GM12878 (cell line): ENCODE measurements at regions not wholly inside any gene's neighbourhood (a gene's known extent, or its start where the extent isn't known, plus 50 kb on each side); places are given as distances from the start of the nearest gene placed in this dataset.

ENCODE experiments used
- ATAC-seq: fragments of 200-7000 bp; cut with Tn5 transposase; 3 replicates; pipeline ENCODE4 v1.9.1; 2020; ENCODE audit warnings: mild to moderate bottlenecking, moderate library complexity
- BruUV-seq: library from RNA; stranded (reverse); fragments of 400-500 nt; replicated peaks from 2 replicates; lab custom pipeline; 2021; lab: Mats Ljungman, UMichigan
- CTCF ChIA-PET: fragments of 300-600 bp; sonication (Branson Sonifier 250); formaldehyde crosslinking; extraction: SDS; loops from one replicate; lab custom pipeline; 2021; ENCODE audit warnings: inconsistent platforms; lab: Yijun Ruan, JAX
- POLR2A ChIA-PET: fragments of 350-600 bp; formaldehyde crosslinking; extraction: SDS; loops from one replicate; lab custom pipeline; 2021; ENCODE audit warnings: inconsistent platforms; lab: Charles Lee
- RAD21 ChIA-PET: fragments of 300-600 bp; sonication (Branson Sonifier 250); formaldehyde crosslinking; loops from one replicate; lab custom pipeline; 2023; ENCODE audit warnings: antibody characterized with exemption; ENCODE audit not compliant: unreplicated experiment; lab: Charles Lee
- SMC1A ChIA-PET: fragments of 300-600 bp; sonication (Branson Sonifier 250); formaldehyde crosslinking; loops from one replicate; lab custom pipeline; 2023; ENCODE audit not compliant: unreplicated experiment, uncharacterized antibody; lab: Charles Lee
- DNase-seq: peaks from one replicate; pipeline ENCODE4 v3.0.0-alpha.2; 2011; ENCODE audit warnings: low read depth, low spot score
- FAIRE-seq: peaks from 3 replicates; lab custom pipeline; 2011; peaks lifted over from hg19 to GRCh38; lab: Jason Lieb, UNC
- H2AFZ ChIP-seq: 2 replicates; pipeline ENCODE4 v1.6.0; 2011; ENCODE audit warnings: low read depth, low read length, control low read depth; ENCODE audit not compliant: control insufficient read depth
- H3K27ac ChIP-seq: 2 replicates; pipeline ENCODE4 v1.5.1; 2011; ENCODE audit warnings: control low read depth; ENCODE audit not compliant: control insufficient read depth, insufficient read depth
- H3K27me3 ChIP-seq, 2 experiments: replicated peaks in 1 of 2; 2 replicates each; pipeline versions ENCODE4 v1.6.0 to v1.6.1; 2011; ENCODE audit warnings: low read length in 1 of 2; ENCODE audit not compliant: control insufficient read depth in 2 of 2, insufficient read depth in 2 of 2
- H3K36me3 ChIP-seq, 2 experiments: 2 replicates each; pipeline ENCODE4 v1.5.1; 2011; ENCODE audit warnings: low read length in 1 of 2; ENCODE audit not compliant: control insufficient read depth in 2 of 2, insufficient read depth in 2 of 2
- H3K4me1 ChIP-seq: 2 replicates; pipeline ENCODE4 v1.6.1; 2011; ENCODE audit warnings: mild to moderate bottlenecking, low read length, moderate library complexity, mixed read lengths; ENCODE audit not compliant: control insufficient read depth, insufficient read depth
- H3K4me2 ChIP-seq: 2 replicates; pipeline ENCODE4 v1.6.0; 2011; ENCODE audit warnings: control low read depth; ENCODE audit not compliant: control insufficient read depth, insufficient read depth
- H3K4me3 ChIP-seq: fragments of 200-600 bp; sonication (generic); 2 replicates; pipeline ENCODE4 v1.5.1; 2016
- H3K79me2 ChIP-seq: 2 replicates; pipeline ENCODE4 v1.6.0; 2011; ENCODE audit warnings: low read length; ENCODE audit not compliant: control insufficient read depth, insufficient read depth
- H3K9ac ChIP-seq: 2 replicates; pipeline ENCODE4 v1.8.0; 2011; ENCODE audit warnings: low read length, control low read depth, mixed read lengths; ENCODE audit not compliant: control insufficient read depth, insufficient read depth
- H3K9me3 ChIP-seq: replicated peaks from 3 replicates; pipeline ENCODE4 v1.5.1; 2011; ENCODE audit warnings: mild to moderate bottlenecking, low read length; ENCODE audit not compliant: control insufficient read depth, insufficient read depth
- H4K20me1 ChIP-seq: 2 replicates; pipeline ENCODE4 v1.6.0; 2011; ENCODE audit not compliant: control insufficient read depth, insufficient read depth
- ATF3 ChIP-seq: IDR thresholded peaks from 2 replicates; pipeline ENCODE4 v1.6.1; 2011; ENCODE audit warnings: low read depth, mild to moderate bottlenecking, low read length, moderate library complexity, borderline replicate concordance; ENCODE audit errors: extremely low read depth
- CHD1 ChIP-seq: IDR thresholded peaks from 2 replicates; pipeline ENCODE4 v1.6.1; 2012; ENCODE audit warnings: low read depth, low read length, improper control_type of control experiment
- CHD4 ChIP-seq: fragments of 200-600 bp; sonication (generic); IDR thresholded peaks from 2 replicates; pipeline ENCODE4 v1.6.1; 2016; ENCODE audit warnings: mild to moderate bottlenecking
- ETV6 ChIP-seq, 2 experiments: fragments of 450-650 bp in 1 of 2; IDR thresholded peaks in 1 of 2; conservative IDR thresholded peaks in 1 of 2; 2 replicates each; pipeline ENCODE4 v1.6.1; 2014; ENCODE audit warnings: antibody characterized with exemption in 1 of 2, borderline replicate concordance in 1 of 2, low read depth in 1 of 2, mild to moderate bottlenecking in 1 of 2, moderate library complexity in 1 of 2
- IKZF2 ChIP-seq, 2 experiments: fragments of 450-650 bp; IDR thresholded peaks; 2 replicates each; pipeline ENCODE4 v1.6.1; 2017; ENCODE audit warnings: mild to moderate bottlenecking in 2 of 2, moderate library complexity in 2 of 2
- KDM1A ChIP-seq: fragments of 200-600 bp; sonication (generic); IDR thresholded peaks from 2 replicates; pipeline ENCODE4 v1.6.1; 2016; ENCODE audit warnings: borderline replicate concordance
- NFYA ChIP-seq: IDR thresholded peaks from 2 replicates; pipeline ENCODE4 v1.6.1; 2011; ENCODE audit warnings: low read depth, mild to moderate bottlenecking, low read length, improper control_type of control experiment, borderline replicate concordance
- NR2F1 ChIP-seq: fragments of 450-650 bp; conservative IDR thresholded peaks from 2 replicates; pipeline ENCODE4 v1.6.1; 2017; ENCODE audit warnings: mild to moderate bottlenecking
- POLR2AphosphoS5 ChIP-seq: IDR thresholded peaks from 2 replicates; pipeline ENCODE4 v1.6.1; 2011; ENCODE audit warnings: mild to moderate bottlenecking, low read length, inconsistent platforms
- RELA ChIP-seq: fragments of 450-650 bp; IDR thresholded peaks from 2 replicates; pipeline ENCODE4 v1.8.0; 2014; ENCODE audit warnings: borderline replicate concordance; ENCODE audit not compliant: partially characterized antibody
- RFX5 ChIP-seq: IDR thresholded peaks from 2 replicates; pipeline ENCODE4 v1.6.1; 2011; ENCODE audit warnings: low read depth, low read length, improper control_type of control experiment
- TBL1XR1 ChIP-seq: IDR thresholded peaks from 2 replicates; pipeline ENCODE4 v1.6.1; 2012; ENCODE audit warnings: low read depth, low read length, improper control_type of control experiment
- ZNF384 ChIP-seq: IDR thresholded peaks from 2 replicates; pipeline ENCODE4 v1.6.1; 2012; ENCODE audit warnings: low read depth, mild to moderate bottlenecking, low read length, improper control_type of control experiment, borderline replicate concordance
- ZNF622 ChIP-seq: fragments of 450-650 bp; IDR thresholded peaks from 2 replicates; pipeline ENCODE4 v1.6.1; 2017; ENCODE audit warnings: mild to moderate bottlenecking, inconsistent platforms
- ZSCAN29 ChIP-seq: fragments of 450-650 bp; IDR thresholded peaks from 2 replicates; pipeline ENCODE4 v1.6.1; 2017; ENCODE audit warnings: mild to moderate bottlenecking, moderate library complexity
- WGBS: methylation state at CpG from one replicate; pipeline ENCODE4 v1.1.6; 2016; ENCODE audit warnings: low lambda C conversion rate; ENCODE audit not compliant: insufficient replicate concordance, insufficient coverage; ENCODE audit errors: missing lambda C conversion rate; 5-methylcytosine and 5-hydroxymethylcytosine counted together
- in situ Hi-C: fragments of 300-500 bp; cut with MboI; formaldehyde crosslinking; loops from 9 replicates; pipeline ENCODE4 v1.14.3; 2018; ENCODE audit warnings: mixed read lengths
- intact Hi-C: fragments of 100-400 bp; cut with micrococcal nuclease; formaldehyde crosslinking; loops from one replicate; pipeline ENCODE4 v1.14.2; 2022; ENCODE audit not compliant: unreplicated experiment
- TF ChIP-seq, protein P1 (sequence below): fragments of 450-650 bp; formaldehyde crosslinking; IDR thresholded peaks from 2 replicates; pipeline ENCODE4 v1.4.0; 2022; ENCODE audit warnings: mild to moderate bottlenecking, moderate library complexity
- TF ChIP-seq, protein P2 (sequence below): fragments of 450-650 bp; formaldehyde crosslinking; IDR thresholded peaks from 2 replicates; pipeline ENCODE4 v1.5.0; 2022; ENCODE audit warnings: mild to moderate bottlenecking, missing genetic modification characterization

DNA sequence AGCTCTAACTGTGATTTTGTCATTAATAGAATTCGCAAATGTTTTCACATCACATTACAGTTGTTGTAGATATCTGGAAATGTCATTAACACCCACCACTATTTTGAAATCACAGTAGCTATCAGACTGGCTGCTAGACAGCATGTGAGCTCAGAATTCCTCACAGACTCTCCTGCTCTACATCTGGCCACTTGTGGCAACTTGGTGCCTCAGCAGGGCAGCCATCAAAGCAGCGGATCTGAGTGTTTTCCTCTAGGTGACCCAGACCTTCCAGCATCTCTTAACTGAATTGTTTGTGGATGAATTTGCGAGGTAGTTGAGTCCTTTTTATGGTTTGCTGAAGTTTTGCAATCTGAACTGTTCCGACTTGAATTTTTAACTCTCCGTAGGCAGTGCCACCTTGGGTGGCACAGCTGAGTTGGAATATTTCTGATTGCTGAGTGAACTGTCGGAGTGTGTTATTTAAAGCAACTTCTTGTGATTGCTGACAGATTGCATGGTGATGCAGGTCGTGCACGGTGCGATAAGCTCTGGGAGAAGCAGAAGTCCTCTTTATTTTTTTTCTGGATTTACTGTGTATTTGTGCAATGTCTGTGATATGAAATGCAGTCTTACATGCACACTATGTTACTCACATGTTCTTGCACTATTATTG is 114.0 kb upstream of the PLET1 start (continued):
- no peak for TF ChIP-seq ZNF622
- TF ChIP-seq ETV6 (conservative IDR thresholded peaks at IDR 0.05 in 1 of 2, IDR thresholded peaks at IDR 0.05 in 1 of 2; ENCODE audit: borderline replicate concordance in 1 of 2, low read depth in 1 of 2) = no peak
- no peak for TF ChIP-seq CHD1
- no peak for TF ChIP-seq ZNF384
- no peak for TF ChIP-seq KDM1A
- TF ChIP-seq, protein P1, sequence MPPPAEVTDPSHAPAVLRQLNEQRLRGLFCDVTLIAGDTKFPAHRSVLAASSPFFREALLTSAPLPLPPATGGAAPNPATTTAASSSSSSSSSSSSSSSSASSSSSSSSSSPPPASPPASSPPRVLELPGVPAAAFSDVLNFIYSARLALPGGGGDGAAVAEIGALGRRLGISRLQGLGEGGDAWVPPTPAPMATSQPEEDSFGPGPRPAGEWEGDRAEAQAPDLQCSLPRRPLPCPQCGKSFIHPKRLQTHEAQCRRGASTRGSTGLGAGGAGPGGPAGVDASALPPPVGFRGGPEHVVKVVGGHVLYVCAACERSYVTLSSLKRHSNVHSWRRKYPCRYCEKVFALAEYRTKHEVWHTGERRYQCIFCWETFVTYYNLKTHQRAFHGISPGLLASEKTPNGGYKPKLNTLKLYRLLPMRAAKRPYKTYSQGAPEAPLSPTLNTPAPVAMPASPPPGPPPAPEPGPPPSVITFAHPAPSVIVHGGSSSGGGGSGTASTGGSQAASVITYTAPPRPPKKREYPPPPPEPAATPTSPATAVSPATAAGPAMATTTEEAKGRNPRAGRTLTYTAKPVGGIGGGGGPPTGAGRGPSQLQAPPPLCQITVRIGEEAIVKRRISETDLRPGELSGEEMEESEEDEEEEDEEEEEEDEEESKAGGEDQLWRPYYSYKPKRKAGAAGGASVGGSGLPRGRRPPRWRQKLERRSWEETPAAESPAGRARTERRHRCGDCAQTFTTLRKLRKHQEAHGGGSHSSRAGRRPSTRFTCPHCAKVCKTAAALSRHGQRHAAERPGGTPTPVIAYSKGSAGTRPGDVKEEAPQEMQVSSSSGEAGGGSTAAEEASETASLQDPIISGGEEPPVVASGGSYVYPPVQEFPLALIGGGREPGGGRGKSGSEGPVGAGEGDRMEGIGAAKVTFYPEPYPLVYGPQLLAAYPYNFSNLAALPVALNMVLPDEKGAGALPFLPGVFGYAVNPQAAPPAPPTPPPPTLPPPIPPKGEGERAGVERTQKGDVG (CRISPR knock-in tag) = no peak
- TF ChIP-seq, all 136 proteins: peak for 0

DNA sequence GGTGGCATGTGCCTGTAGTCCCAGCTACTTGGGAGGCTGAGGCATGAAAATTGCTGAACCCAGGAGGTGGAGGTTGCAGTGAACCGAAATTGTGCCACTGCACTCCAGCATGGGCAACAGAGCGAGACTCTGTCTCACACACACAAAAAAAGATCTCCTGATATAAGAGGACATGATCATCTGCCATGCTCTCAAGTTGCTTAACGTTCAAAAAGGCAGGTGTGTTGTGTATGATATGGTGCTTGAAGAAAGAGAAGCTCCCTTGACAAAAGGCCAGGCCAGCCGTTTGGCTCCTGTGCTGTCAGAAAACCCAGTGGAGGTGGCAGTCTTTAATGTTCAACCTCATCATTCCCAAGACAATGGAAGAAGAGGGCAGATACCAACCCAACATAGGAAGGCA is 117.3 kb upstream of the PLET1 start:
- TF ChIP-seq NR2F1 (no peak), ATF3 (no peak), RELA (no peak), IKZF2 (IDR thresholded peaks at IDR 0.05) (no peak), TBL1XR1 (no peak), RFX5 (no peak), CHD4 (no peak), ZSCAN29 (no peak), POLR2AphosphoS5 (no peak), NFYA (no peak)
- TF ChIP-seq, protein P2, sequence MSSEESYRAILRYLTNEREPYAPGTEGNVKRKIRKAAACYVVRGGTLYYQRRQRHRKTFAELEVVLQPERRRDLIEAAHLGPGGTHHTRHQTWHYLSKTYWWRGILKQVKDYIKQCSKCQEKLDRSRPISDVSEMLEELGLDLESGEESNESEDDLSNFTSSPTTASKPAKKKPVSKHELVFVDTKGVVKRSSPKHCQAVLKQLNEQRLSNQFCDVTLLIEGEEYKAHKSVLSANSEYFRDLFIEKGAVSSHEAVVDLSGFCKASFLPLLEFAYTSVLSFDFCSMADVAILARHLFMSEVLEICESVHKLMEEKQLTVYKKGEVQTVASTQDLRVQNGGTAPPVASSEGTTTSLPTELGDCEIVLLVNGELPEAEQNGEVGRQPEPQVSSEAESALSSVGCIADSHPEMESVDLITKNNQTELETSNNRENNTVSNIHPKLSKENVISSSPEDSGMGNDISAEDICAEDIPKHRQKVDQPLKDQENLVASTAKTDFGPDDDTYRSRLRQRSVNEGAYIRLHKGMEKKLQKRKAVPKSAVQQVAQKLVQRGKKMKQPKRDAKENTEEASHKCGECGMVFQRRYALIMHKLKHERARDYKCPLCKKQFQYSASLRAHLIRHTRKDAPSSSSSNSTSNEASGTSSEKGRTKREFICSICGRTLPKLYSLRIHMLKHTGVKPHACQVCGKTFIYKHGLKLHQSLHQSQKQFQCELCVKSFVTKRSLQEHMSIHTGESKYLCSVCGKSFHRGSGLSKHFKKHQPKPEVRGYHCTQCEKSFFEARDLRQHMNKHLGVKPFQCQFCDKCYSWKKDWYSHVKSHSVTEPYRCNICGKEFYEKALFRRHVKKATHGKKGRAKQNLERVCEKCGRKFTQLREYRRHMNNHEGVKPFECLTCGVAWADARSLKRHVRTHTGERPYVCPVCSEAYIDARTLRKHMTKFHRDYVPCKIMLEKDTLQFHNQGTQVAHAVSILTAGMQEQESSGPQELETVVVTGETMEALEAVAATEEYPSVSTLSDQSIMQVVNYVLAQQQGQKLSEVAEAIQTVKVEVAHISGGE = no peak
- no peaks in the 10 kb centered on the region for H3K79me2 ChIP-seq
- in situ Hi-C loops = no loop called here
- H3K9ac ChIP-seq = no peak overlapping the region
- DNase-seq = no peak
- H3K27ac ChIP-seq = no peak overlapping the region
- H2AFZ ChIP-seq = no peak overlapping the region
- intact Hi-C loops = no loop called here
- POLR2A ChIA-PET = no interaction called here
- ATAC-seq = no peak
- H3K27me3 ChIP-seq = no peaks in the 10 kb centered on the region
- CTCF ChIA-PET = no interaction called here
- BruUV-seq = no TSS peak
- H3K4me2 ChIP-seq = no peak overlapping the region
- no peak for FAIRE-seq
- no peaks in the 10 kb centered on the region for H4K20me1 ChIP-seq
- WGBS = 27% methylated on average over 4 of the region's 4 CpGs
- no peaks in the 10 kb centered on the region for H3K36me3 ChIP-seq
- SMC1A ChIA-PET = no interaction called here
- RAD21 ChIA-PET = no interaction called here
- no peak overlapping the region for H3K4me3 ChIP-seq
- H3K9me3 ChIP-seq = no peaks in the 10 kb centered on the region
- no peaks in the 10 kb centered on the region for H3K4me1 ChIP-seq
